ENCODE measurements at regions not wholly inside any gene's neighbourhood (a gene's known extent, or its start where the extent isn't known, plus 50 kb on each side); places are given as distances from the start of the nearest gene placed in this dataset.
A peak's percentile ranks its signal among the peaks of the same experiment; 100 is the strongest.

DNA sequence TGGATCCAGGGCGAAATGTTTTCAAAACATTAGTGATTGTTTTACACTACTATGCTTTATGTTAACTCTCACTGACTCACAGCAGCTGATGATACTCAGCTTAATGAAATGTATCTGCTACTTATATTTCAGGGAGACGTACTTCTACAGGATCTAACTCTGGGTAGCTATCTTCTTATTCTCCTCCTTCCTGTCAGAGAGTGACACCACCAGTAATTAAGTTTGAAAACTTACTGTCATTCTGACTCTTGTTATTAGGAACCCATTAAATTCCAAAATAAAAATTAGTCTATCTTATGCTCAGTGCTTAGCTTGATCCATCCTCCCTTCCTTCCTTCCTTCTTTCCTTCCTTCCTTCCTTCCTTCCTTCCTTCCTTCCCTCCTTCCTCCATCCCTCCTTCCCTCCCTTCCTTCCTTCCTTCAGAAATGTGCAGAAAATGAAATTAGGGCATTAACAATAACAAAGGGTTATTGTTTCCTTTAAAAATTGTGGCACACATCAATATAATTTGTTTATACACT, 441.1 kb downstream of the MEIS1 start:
- Histone ChIP-seq H3K9me3 (ENCODE audit: low read depth) (no peaks in the 10 kb centered on the region), H3K27me3 (no peaks in the 10 kb centered on the region), H3K4me3 (no peak overlapping the region), H3K27ac (no peak overlapping the region), H3K4me1 (ENCODE audit: low read depth) (peaks cover 7% of the 10 kb centered on the region), H3K36me3 (no peaks in the 10 kb centered on the region)
- TF ChIP-seq, protein P1, sequence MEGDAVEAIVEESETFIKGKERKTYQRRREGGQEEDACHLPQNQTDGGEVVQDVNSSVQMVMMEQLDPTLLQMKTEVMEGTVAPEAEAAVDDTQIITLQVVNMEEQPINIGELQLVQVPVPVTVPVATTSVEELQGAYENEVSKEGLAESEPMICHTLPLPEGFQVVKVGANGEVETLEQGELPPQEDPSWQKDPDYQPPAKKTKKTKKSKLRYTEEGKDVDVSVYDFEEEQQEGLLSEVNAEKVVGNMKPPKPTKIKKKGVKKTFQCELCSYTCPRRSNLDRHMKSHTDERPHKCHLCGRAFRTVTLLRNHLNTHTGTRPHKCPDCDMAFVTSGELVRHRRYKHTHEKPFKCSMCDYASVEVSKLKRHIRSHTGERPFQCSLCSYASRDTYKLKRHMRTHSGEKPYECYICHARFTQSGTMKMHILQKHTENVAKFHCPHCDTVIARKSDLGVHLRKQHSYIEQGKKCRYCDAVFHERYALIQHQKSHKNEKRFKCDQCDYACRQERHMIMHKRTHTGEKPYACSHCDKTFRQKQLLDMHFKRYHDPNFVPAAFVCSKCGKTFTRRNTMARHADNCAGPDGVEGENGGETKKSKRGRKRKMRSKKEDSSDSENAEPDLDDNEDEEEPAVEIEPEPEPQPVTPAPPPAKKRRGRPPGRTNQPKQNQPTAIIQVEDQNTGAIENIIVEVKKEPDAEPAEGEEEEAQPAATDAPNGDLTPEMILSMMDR (IDR thresholded peaks at IDR 0.05; ENCODE audit: low read depth, low read length) = no peak
- no peak for DNase-seq (ENCODE audit: low read depth in 1 of 2, low spot score in 1 of 2)

DNA sequence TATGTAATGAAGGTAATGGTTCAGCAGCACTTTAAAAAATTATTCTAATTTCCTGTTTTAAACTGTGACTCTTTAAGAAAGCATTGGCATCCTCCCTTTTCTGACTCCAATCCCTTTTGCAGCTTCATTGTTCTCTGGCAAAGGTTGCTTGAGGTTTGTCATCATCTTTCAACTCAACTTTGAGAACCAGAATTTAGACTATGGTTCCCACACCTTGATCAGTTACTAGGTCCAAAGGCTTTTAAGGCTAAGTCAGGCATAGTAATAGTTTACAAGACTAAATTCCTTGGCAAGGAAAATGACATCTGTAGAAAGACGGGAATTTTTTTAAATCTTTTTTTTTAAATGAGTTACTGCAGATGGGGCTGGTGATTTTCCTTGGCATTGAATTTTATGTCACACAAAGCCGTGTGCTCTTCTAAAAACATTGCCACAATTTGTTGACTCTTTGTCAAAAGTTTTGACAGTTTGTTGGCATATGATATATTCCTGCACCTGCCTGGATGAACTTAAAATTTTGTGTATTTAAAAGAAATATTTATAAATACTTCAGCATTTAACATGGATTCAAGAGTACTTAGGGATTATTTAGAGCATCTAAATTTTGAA, 451.0 kb downstream of the MEIS1 start:
- H3K27me3 ChIP-seq = no peaks in the 10 kb centered on the region
- no peak for DNase-seq (ENCODE audit: low read depth in 1 of 2, low spot score in 1 of 2)
- H3K36me3 ChIP-seq = no peaks in the 10 kb centered on the region
- H3K9me3 ChIP-seq (ENCODE audit: low read depth) = no peaks in the 10 kb centered on the region
- H3K27ac ChIP-seq = no peak overlapping the region
- TF ChIP-seq, protein P1 (IDR thresholded peaks at IDR 0.05; ENCODE audit: low read depth, low read length) = no peak
- H3K4me1 ChIP-seq (ENCODE audit: low read depth) = no peaks in the 10 kb centered on the region
- H3K4me3 ChIP-seq = no peak overlapping the region

DNA sequence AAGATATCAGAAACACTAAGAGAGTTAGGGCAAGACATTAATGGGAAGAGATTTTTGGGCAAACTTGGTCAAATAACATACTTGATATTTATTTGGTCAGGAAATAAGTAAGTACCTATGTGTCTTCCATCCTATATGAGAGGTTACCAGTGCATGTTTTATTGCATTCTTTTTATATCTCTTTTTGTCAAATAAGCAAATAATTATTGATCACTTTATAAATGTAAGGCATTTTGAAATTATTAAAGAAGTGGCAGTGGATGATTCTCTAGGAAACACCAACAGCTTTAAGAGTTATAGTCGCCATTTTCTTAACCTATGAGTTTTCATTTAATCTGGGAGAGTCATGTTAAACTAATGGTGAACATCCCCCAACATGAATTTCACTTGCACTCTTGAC, 453.3 kb downstream of the MEIS1 start:
- no peaks in the 10 kb centered on the region for H3K4me1 ChIP-seq (ENCODE audit: low read depth)
- no peaks in the 10 kb centered on the region for H3K36me3 ChIP-seq
- no peaks in the 10 kb centered on the region for H3K9me3 ChIP-seq (ENCODE audit: low read depth)
- no peaks in the 10 kb centered on the region for H3K27me3 ChIP-seq
- TF ChIP-seq, protein P1 (IDR thresholded peaks at IDR 0.05; ENCODE audit: low read depth, low read length) = no peak
- DNase-seq (ENCODE audit: low read depth in 1 of 2, low spot score in 1 of 2) = no peak
- H3K4me3 ChIP-seq = no peak overlapping the region
- H3K27ac ChIP-seq = no peak overlapping the region

DNA sequence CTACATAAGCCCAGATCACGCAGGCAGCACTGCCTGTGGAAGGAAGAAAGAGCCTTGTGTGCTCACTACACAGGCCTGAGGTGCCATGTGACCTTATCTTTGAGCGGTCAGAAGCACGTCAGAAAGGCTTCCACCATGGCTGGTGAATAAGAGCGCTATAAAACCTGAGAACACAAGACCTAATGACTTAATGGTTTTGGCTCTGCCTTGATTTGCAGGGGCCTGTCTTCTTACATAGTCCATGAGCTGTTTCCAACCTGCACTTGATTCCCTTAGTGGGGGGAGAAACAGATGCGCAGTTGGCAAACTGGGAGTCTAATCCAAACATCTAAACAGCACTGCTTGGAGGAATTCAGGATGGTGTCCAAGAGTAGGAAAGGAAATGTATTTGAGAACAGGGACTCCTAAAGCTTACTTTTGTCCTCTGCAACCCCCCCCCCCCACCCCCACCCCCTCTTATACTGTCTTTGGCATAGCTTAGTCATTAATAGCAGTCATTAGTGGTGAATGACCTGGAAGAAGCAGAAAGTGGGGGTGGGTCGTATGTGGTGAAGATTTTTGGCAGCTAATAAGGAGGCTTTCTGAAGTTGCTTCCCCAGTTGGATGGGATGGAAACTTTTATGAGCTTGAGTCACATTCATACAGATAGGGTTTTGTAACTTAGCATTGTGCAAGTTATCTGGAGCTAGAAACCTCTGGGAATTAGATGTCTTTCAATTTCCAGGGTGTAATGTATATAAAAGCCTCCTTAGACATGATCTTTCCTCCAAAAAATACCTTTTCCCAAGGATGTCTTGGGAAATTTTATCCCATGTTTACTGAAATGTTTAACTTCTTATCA, 454.1 kb downstream of the MEIS1 start:
- Histone ChIP-seq H3K4me3 (no peak overlapping the region), H3K4me1 (ENCODE audit: low read depth) (no peaks in the 10 kb centered on the region), H3K27ac (no peak overlapping the region), H3K9me3 (ENCODE audit: low read depth) (no peaks in the 10 kb centered on the region), H3K36me3 (no peaks in the 10 kb centered on the region), H3K27me3 (no peaks in the 10 kb centered on the region)
- TF ChIP-seq, protein P1 (IDR thresholded peaks at IDR 0.05; ENCODE audit: low read depth, low read length) = no peak
- DNase-seq (ENCODE audit: low read depth in 1 of 2, low spot score in 1 of 2) = peak in 1 of 2 donors; percentile 98

DNA sequence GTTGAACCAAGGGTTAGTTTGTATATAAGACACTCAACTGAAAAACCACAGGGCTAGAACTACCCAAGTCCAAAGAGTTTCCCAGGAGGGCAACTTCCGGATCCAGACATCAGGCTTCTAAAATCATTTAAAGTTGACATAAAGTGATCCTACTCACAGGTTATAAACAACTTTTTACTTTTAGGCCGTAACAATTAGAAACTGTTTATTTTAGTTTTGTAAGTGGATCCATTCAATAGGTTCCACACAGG, 454.6 kb downstream of the MEIS1 start:
- Histone ChIP-seq H3K36me3 (no peaks in the 10 kb centered on the region), H3K27ac (no peak overlapping the region), H3K9me3 (ENCODE audit: low read depth) (no peaks in the 10 kb centered on the region), H3K27me3 (no peaks in the 10 kb centered on the region), H3K4me1 (ENCODE audit: low read depth) (no peaks in the 10 kb centered on the region), H3K4me3 (no peak overlapping the region)
- TF ChIP-seq, protein P1 (IDR thresholded peaks at IDR 0.05; ENCODE audit: low read depth, low read length) = no peak
- no peak for DNase-seq (ENCODE audit: low read depth in 1 of 2, low spot score in 1 of 2)

Measured in cardiac muscle cell (in vitro differentiated cells and primary cell).